BJ (cell line): ENCODE measurements at regions not wholly inside any gene's neighbourhood (a gene's known extent, or its start where the extent isn't known, plus 50 kb on each side); places are given as distances from the start of the nearest gene placed in this dataset.

ENCODE experiments used
- CTCF ChIA-PET: fragments of 350-600 bp; formaldehyde crosslinking; extraction: SDS; loops from one replicate; lab custom pipeline; 2021; ENCODE audit warnings: antibody characterized with exemption, inconsistent platforms; lab: Yijun Ruan, JAX
- POLR2A ChIA-PET: fragments of 300-600 bp; sonication (Branson Sonifier 250); formaldehyde crosslinking; extraction: SDS; loops from one replicate; lab custom pipeline; 2021; ENCODE audit warnings: antibody characterized with exemption; lab: Charles Lee
- DNase-seq: peaks from one replicate; pipeline ENCODE4 v3.0.0-alpha.2; 2011; ENCODE audit warnings: low read depth
- H3K27me3 ChIP-seq: 2 replicates; pipeline ENCODE4 v1.6.0; 2011; ENCODE audit warnings: low read length; ENCODE audit not compliant: control insufficient read depth, insufficient read depth
- H3K36me3 ChIP-seq: 2 replicates; pipeline ENCODE4 v1.5.1; 2011; ENCODE audit warnings: low read length; ENCODE audit not compliant: control insufficient read depth, insufficient read depth
- H3K4me3 ChIP-seq: 2 replicates; pipeline ENCODE4 v1.5.1; 2011; ENCODE audit warnings: low read depth, mild to moderate bottlenecking, control low read depth, low read length
- TF ChIP-seq, protein P1 (sequence below): IDR thresholded peaks from 2 replicates; pipeline ENCODE4 v1.5.1; 2011; ENCODE audit warnings: low read depth, mild to moderate bottlenecking, control low read depth, inconsistent platforms, low read length, moderate library complexity; ENCODE audit not compliant: insufficient read depth

GRCh38 chr7:57256637-57257375, 124.6 kb upstream of the ZNF479 start:
- Histone ChIP-seq H3K27me3 (no peaks in the 10 kb centered on the region), H3K4me3 (no peak overlapping the region), H3K36me3 (no peaks in the 10 kb centered on the region)
- POLR2A ChIA-PET, result no interaction called here
- CTCF ChIA-PET, result no interaction called here
- TF ChIP-seq, protein P1, sequence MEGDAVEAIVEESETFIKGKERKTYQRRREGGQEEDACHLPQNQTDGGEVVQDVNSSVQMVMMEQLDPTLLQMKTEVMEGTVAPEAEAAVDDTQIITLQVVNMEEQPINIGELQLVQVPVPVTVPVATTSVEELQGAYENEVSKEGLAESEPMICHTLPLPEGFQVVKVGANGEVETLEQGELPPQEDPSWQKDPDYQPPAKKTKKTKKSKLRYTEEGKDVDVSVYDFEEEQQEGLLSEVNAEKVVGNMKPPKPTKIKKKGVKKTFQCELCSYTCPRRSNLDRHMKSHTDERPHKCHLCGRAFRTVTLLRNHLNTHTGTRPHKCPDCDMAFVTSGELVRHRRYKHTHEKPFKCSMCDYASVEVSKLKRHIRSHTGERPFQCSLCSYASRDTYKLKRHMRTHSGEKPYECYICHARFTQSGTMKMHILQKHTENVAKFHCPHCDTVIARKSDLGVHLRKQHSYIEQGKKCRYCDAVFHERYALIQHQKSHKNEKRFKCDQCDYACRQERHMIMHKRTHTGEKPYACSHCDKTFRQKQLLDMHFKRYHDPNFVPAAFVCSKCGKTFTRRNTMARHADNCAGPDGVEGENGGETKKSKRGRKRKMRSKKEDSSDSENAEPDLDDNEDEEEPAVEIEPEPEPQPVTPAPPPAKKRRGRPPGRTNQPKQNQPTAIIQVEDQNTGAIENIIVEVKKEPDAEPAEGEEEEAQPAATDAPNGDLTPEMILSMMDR, result no peak
- no peak for DNase-seq

- no peaks in the 10 kb centered on the region for H3K36me3 ChIP-seq
- no peak overlapping the region for H3K4me3 ChIP-seq
- ChIA-PET POLR2A (no interaction called here), CTCF (no interaction called here)
- TF ChIP-seq, protein P1, result no peak
- DNase-seq, result no peak
- no peaks in the 10 kb centered on the region for H3K27me3 ChIP-seq
Observed at GRCh38 chr7:57274535-57275283, 142.5 kb upstream of the ZNF479 start.

- TF ChIP-seq, protein P1, result no peak
- no peaks in the 10 kb centered on the region for H3K36me3 ChIP-seq
- H3K27me3 ChIP-seq, result no peaks in the 10 kb centered on the region
- ChIA-PET POLR2A (no interaction called here), CTCF (no interaction called here)
- no peak for DNase-seq
- H3K4me3 ChIP-seq, result no peak overlapping the region
Observed at GRCh38 chr7:57300747-57301146, 149.2 kb upstream of the ZNF716 start.

GRCh38 chr7:57305192-57305748, 144.7 kb upstream of the ZNF716 start:
- no peaks in the 10 kb centered on the region for H3K36me3 ChIP-seq
- POLR2A ChIA-PET, result no interaction called here
- CTCF ChIA-PET, result no interaction called here

More at GRCh38 chr7:57305192-57305748, 144.7 kb upstream of the ZNF716 start:
- TF ChIP-seq, protein P1, result no peak
- Histone ChIP-seq H3K27me3 (no peaks in the 10 kb centered on the region), H3K4me3 (no peak overlapping the region)
- DNase-seq, result no peak
